CD14-positive monocyte (primary cell): ENCODE measurements at regions not wholly inside any gene's neighbourhood (a gene's known extent, or its start where the extent isn't known, plus 50 kb on each side); places are given as distances from the start of the nearest gene placed in this dataset.

Experiments
- DNase-seq, 3 donors: peaks; one replicate each; pipeline ENCODE4 v3.0.0-alpha.2; 2011 to 2022
- H2AFZ ChIP-seq: 2 replicates; pipeline ENCODE4 v1.6.0; 2012; ENCODE audit warnings: mild to moderate bottlenecking, low read depth, low read length, inconsistent platforms; ENCODE audit not compliant: insufficient read depth, poor library complexity, severe bottlenecking
- H3K27ac ChIP-seq, 2 donors: 1 replicate in 1 of 2; 2 replicates in 1 of 2; pipeline ENCODE4 v1.5.1; 2012 to 2013; ENCODE audit warnings: low read length in 2 of 2, control low read depth in 1 of 2, inconsistent platforms in 1 of 2, low read depth in 1 of 2, mild to moderate bottlenecking in 1 of 2
- H3K27me3 ChIP-seq, 2 donors: one replicate each; pipeline versions ENCODE4 v1.6.0 to v1.6.1; 2011 to 2013; ENCODE audit warnings: low read length in 2 of 2; ENCODE audit not compliant: control insufficient read depth in 2 of 2, insufficient read depth in 2 of 2
- H3K36me3 ChIP-seq, 2 donors: replicated peaks in 1 of 2; 1 replicate in 1 of 2; 2 replicates in 1 of 2; pipeline versions ENCODE4 v1.5.1 to v1.6.1; 2012 to 2013; ENCODE audit warnings: low read length in 2 of 2, control low read depth in 1 of 2, inconsistent platforms in 1 of 2, mild to moderate bottlenecking in 1 of 2; ENCODE audit not compliant: insufficient read depth in 2 of 2, control insufficient read depth in 1 of 2
- H3K4me1 ChIP-seq, 2 donors: 1 replicate in 1 of 2; 2 replicates in 1 of 2; pipeline versions ENCODE4 v1.5.1 to v1.6.1; 2012 to 2013; ENCODE audit warnings: low read length in 2 of 2, control low read depth in 1 of 2, inconsistent platforms in 1 of 2, mild to moderate bottlenecking in 1 of 2, moderate library complexity in 1 of 2; ENCODE audit not compliant: insufficient read depth in 2 of 2, control insufficient read depth in 1 of 2
- H3K4me2 ChIP-seq: replicated peaks from 2 replicates; pipeline ENCODE3; 2012; ENCODE audit warnings: low read length, moderate library complexity, mild to moderate bottlenecking; ENCODE audit not compliant: poor library complexity, severe bottlenecking; ENCODE audit errors: extremely low read depth
- H3K4me3 ChIP-seq, 3 experiments: fragments of 200-600 bp in 1 of 3; sonication (generic) in 1 of 3; replicated peaks in 1 of 3; 1 replicate in 2 of 3; 2 replicates in 1 of 3; pipeline ENCODE4 v1.5.1; 2011 to 2013; ENCODE audit warnings: low read length in 3 of 3, mild to moderate bottlenecking in 3 of 3, control low read depth in 2 of 3, low read depth in 2 of 3, inconsistent platforms in 1 of 3, moderate library complexity in 1 of 3
- H3K79me2 ChIP-seq: 2 replicates; pipeline ENCODE4 v1.6.0; 2012; ENCODE audit warnings: mild to moderate bottlenecking, control low read depth, inconsistent platforms, low read length, moderate library complexity; ENCODE audit not compliant: insufficient read depth
- H3K9ac ChIP-seq: 2 replicates; pipeline ENCODE4 v1.6.0; 2017; ENCODE audit warnings: low read length, mild to moderate bottlenecking; ENCODE audit not compliant: insufficient read depth, poor library complexity, severe bottlenecking
- H3K9me3 ChIP-seq, 2 donors: replicated peaks in 1 of 2; 1 replicate in 1 of 2; 2 replicates in 1 of 2; pipeline versions ENCODE4 v1.5.1 to v1.6.1; 2012 to 2013; ENCODE audit warnings: low read length in 2 of 2, control low read depth in 1 of 2; ENCODE audit not compliant: control insufficient read depth in 1 of 2, insufficient read depth in 1 of 2
- H4K20me1 ChIP-seq: 2 replicates; pipeline ENCODE4 v1.6.0; 2012; ENCODE audit warnings: mild to moderate bottlenecking, low read length, control low read depth, moderate library complexity; ENCODE audit not compliant: insufficient read depth
- H3K27ac Mint-ChIP-seq, 7 donors: one replicate each; pipeline ENCODE4 v1.8.0; 2020; ENCODE audit warnings: mild to moderate bottlenecking in 7 of 7, mixed read lengths in 7 of 7, moderate library complexity in 6 of 7, inconsistent platforms in 2 of 7
- H3K27me3 Mint-ChIP-seq, 3 donors: one replicate each; pipeline ENCODE4 v1.8.0; 2021 to 2022; ENCODE audit warnings: low read depth in 3 of 3, mild to moderate bottlenecking in 3 of 3, mixed read lengths in 3 of 3, moderate library complexity in 3 of 3, inconsistent platforms in 1 of 3
- H3K36me3 Mint-ChIP-seq, 2 donors: one replicate each; pipeline ENCODE4 v1.8.0; 2020; ENCODE audit warnings: mixed read lengths in 2 of 2, inconsistent platforms in 1 of 2, mild to moderate bottlenecking in 1 of 2
- H3K4me1 Mint-ChIP-seq: one replicate; pipeline ENCODE4 v1.8.0; 2020; ENCODE audit warnings: mild to moderate bottlenecking, mixed read lengths
- H3K4me3 Mint-ChIP-seq, 2 donors: one replicate each; pipeline ENCODE4 v1.8.0; 2020; ENCODE audit warnings: mild to moderate bottlenecking in 2 of 2, mixed read lengths in 2 of 2, moderate library complexity in 1 of 2
- H3K9me3 Mint-ChIP-seq, 7 donors: one replicate each; pipeline ENCODE4 v1.8.0; 2020 to 2022; ENCODE audit warnings: mixed read lengths in 7 of 7, mild to moderate bottlenecking in 6 of 7, moderate library complexity in 6 of 7, inconsistent platforms in 2 of 7
- WGBS: methylation state at CpG from one replicate; pipeline ENCODE4 v1.1.5; 2013; ENCODE audit warnings: missing lambda C conversion rate; ENCODE audit not compliant: insufficient coverage; 5-methylcytosine and 5-hydroxymethylcytosine counted together
- intact Hi-C, 2 donors: fragments of 100-400 bp; cut with micrococcal nuclease; formaldehyde crosslinking; loops; one replicate each; pipeline versions ENCODE4 v1.15.0 to v1.15.1; 2023
- TF ChIP-seq, protein P1 (sequence below): fragments of 200-600 bp; IDR thresholded peaks from one replicate; pipeline ENCODE4 v1.8.0; 2022; ENCODE audit warnings: antibody characterized with exemption, mild to moderate bottlenecking

GRCh38 chr11:27205250-27205649 is 157.8 kb downstream of the CCDC34 start:
- H3K27ac Mint-ChIP-seq, result no peak overlapping the region

DNA sequence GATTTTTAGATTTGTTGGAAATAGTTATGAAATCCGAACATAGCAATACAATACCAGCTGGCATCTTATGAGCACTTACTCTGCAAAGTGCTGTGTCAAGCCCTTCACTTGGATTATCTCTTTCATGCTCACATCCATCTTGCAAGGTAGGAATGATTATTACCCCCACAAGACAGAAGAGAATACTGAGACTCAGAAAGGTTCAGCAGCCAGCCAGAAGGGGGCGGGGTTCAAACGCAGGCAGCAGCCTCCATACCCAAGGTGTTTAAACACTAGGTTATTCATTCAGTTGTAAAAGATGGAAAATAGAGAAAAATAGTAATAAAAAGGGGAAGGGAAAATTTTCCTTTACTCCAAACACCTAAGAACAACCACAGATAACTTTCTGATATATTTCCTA is 158.5 kb downstream of the CCDC34 start:
- H3K4me3 Mint-ChIP-seq, result no peak overlapping the region
- TF ChIP-seq, protein P1, sequence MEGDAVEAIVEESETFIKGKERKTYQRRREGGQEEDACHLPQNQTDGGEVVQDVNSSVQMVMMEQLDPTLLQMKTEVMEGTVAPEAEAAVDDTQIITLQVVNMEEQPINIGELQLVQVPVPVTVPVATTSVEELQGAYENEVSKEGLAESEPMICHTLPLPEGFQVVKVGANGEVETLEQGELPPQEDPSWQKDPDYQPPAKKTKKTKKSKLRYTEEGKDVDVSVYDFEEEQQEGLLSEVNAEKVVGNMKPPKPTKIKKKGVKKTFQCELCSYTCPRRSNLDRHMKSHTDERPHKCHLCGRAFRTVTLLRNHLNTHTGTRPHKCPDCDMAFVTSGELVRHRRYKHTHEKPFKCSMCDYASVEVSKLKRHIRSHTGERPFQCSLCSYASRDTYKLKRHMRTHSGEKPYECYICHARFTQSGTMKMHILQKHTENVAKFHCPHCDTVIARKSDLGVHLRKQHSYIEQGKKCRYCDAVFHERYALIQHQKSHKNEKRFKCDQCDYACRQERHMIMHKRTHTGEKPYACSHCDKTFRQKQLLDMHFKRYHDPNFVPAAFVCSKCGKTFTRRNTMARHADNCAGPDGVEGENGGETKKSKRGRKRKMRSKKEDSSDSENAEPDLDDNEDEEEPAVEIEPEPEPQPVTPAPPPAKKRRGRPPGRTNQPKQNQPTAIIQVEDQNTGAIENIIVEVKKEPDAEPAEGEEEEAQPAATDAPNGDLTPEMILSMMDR, result no peak
- Histone ChIP-seq H3K79me2 (no peaks in the 10 kb centered on the region), H3K36me3 (no peaks in the 10 kb centered on the region), H3K9ac (no peak overlapping the region), H3K9me3 (no peaks in the 10 kb centered on the region), H4K20me1 (no peaks in the 10 kb centered on the region), H3K4me2 (no peak overlapping the region), H2AFZ (no peak overlapping the region), H3K4me1 (no peaks in the 10 kb centered on the region), H3K27me3 (no peaks in the 10 kb centered on the region), H3K4me3 (no peak overlapping the region), H3K27ac (no peak overlapping the region)
- peaks cover 0 to 3% (median 2%) of the 10 kb centered on the region in 3 donors for H3K27me3 Mint-ChIP-seq
- no peak for DNase-seq
- no peaks in the 10 kb centered on the region for H3K36me3 Mint-ChIP-seq
- no peak overlapping the region for H3K27ac Mint-ChIP-seq
- no CpG with 5 or more reads among the region's 3 CpGs for WGBS
- intact Hi-C loops, result no loop called here
- H3K4me1 Mint-ChIP-seq, result no peaks in the 10 kb centered on the region
- peaks cover 0 to 1% (median 0%) of the 10 kb centered on the region in 7 donors for H3K9me3 Mint-ChIP-seq

More at GRCh38 chr11:27205250-27205649, 157.8 kb downstream of the CCDC34 start:
- no peaks in the 10 kb centered on the region for H4K20me1 ChIP-seq
- H2AFZ ChIP-seq, result no peak overlapping the region
- DNase-seq, result no peak
- H3K4me1 Mint-ChIP-seq, result no peaks in the 10 kb centered on the region
- peaks cover 0 to 3% (median 0%) of the 10 kb centered on the region in 7 donors for H3K9me3 Mint-ChIP-seq
- TF ChIP-seq, protein P1, result no peak
- H3K4me1 ChIP-seq, result no peaks in the 10 kb centered on the region
- no peaks in the 10 kb centered on the region for H3K79me2 ChIP-seq
- H3K27me3 Mint-ChIP-seq, result peaks cover 0 to 5% (median 5%) of the 10 kb centered on the region in 3 donors
- 79% methylated on average over 2 of the region's 3 CpGs for WGBS
- no peaks in the 10 kb centered on the region for H3K36me3 Mint-ChIP-seq
- intact Hi-C loops, result no loop called here
- H3K4me2 ChIP-seq, result no peak overlapping the region
- H3K4me3 Mint-ChIP-seq, result no peak overlapping the region
- no peaks in the 10 kb centered on the region for H3K36me3 ChIP-seq
- no peaks in the 10 kb centered on the region for H3K27me3 ChIP-seq
- H3K27ac ChIP-seq, result no peak overlapping the region
- H3K4me3 ChIP-seq, result no peak overlapping the region
- H3K9ac ChIP-seq, result no peak overlapping the region
- no peaks in the 10 kb centered on the region for H3K9me3 ChIP-seq
